ENCODE measurements at regions not wholly inside any gene's neighbourhood (a gene's known extent, or its start where the extent isn't known, plus 50 kb on each side); places are given as distances from the start of the nearest gene placed in this dataset.

GRCh38 chr21:18603980-18604379 is 200.4 kb upstream of the TMPRSS15 start:
- TF ChIP-seq ZNF224 (CRISPR knock-in tag; IDR thresholded peaks at IDR 0.05) (no peak), HBP1 (CRISPR knock-in tag; IDR thresholded peaks at IDR 0.05) (no peak), BRD9 (IDR thresholded peaks at IDR 0.05; ENCODE audit: low read depth, partially characterized antibody) (no peak), POLR2AphosphoS2 (IDR thresholded peaks at IDR 0.05; ENCODE audit: low read length) (no peak), CTCF (IDR thresholded peaks at IDR 0.05 in 2 of 3, conservative IDR thresholded peaks at IDR 0.05 in 1 of 3; ENCODE audit: insufficient read depth in 2 of 3, low read depth in 1 of 3, low read length in 3 of 3) (no peak), MXI1 (IDR thresholded peaks at IDR 0.05; ENCODE audit: low read depth, low read length) (no peak), POLR2AphosphoS5 (IDR thresholded peaks at IDR 0.05; ENCODE audit: control insufficient read depth, insufficient read depth, low read depth, low read length) (no peak), MEF2D (tag; conservative IDR thresholded peaks at IDR 0.05; ENCODE audit: low read depth) (no peak), ZNF175 (CRISPR knock-in tag; IDR thresholded peaks at IDR 0.05; ENCODE audit: low read depth) (no peak)

All from K562 (cell line).